OCI-LY3 (cell line): ENCODE measurements at regions not wholly inside any gene's neighbourhood (a gene's known extent, or its start where the extent isn't known, plus 50 kb on each side); places are given as distances from the start of the nearest gene placed in this dataset.

Experiments used
- H2AFZ ChIP-seq: fragments of 200-600, 300-600 bp; shearing (Covaris generic); 2 replicates; pipeline ENCODE4 v1.6.0; 2014; ENCODE audit warnings: antibody characterized with exemption, low read depth, low read length
- H3K27ac ChIP-seq: fragments of 200-600, 300-600 bp; sonication (generic); 2 replicates; pipeline ENCODE4 v1.5.1; 2014; ENCODE audit warnings: mild to moderate bottlenecking, low read length, moderate library complexity, mixed read lengths
- H3K27me3 ChIP-seq: fragments of 200-600, 300-600 bp; sonication (generic); 2 replicates; pipeline ENCODE4 v1.6.1; 2014; ENCODE audit warnings: low read depth, low read length, mixed read lengths
- H3K36me3 ChIP-seq: fragments of 200-600, 300-600 bp; sonication (generic); replicated peaks from 2 replicates; pipeline ENCODE3; 2014; ENCODE audit warnings: low read depth, low read length, mixed read lengths
- H3K4me1 ChIP-seq: fragments of 300-600, 200-600 bp; sonication (generic); 2 replicates; pipeline ENCODE4 v1.6.1; 2014; ENCODE audit warnings: low read length, mixed read lengths
- H3K4me2 ChIP-seq: fragments of 200-600, 300-600 bp; sonication (generic); 2 replicates; pipeline ENCODE4 v1.6.1; 2014; ENCODE audit warnings: low read length, mixed read lengths
- H3K4me3 ChIP-seq: fragments of 300-600, 200-600 bp; sonication (generic); 2 replicates; pipeline ENCODE4 v1.5.1; 2014; ENCODE audit warnings: antibody characterized with exemption, mild to moderate bottlenecking, low read length, moderate library complexity
- H3K79me2 ChIP-seq: fragments of 300-600, 200-600 bp; shearing (Covaris generic); 2 replicates; pipeline ENCODE4 v1.6.1; 2014; ENCODE audit warnings: mild to moderate bottlenecking, low read length, mixed read lengths
- H3K9ac ChIP-seq: fragments of 300-600, 200-600 bp; shearing (Covaris generic); 2 replicates; pipeline ENCODE4 v1.6.0; 2014; ENCODE audit warnings: mild to moderate bottlenecking, low read length, moderate library complexity
- H3K9me3 ChIP-seq: fragments of 200-600, 300-600 bp; shearing (Covaris generic); 2 replicates; pipeline ENCODE4 v1.6.1; 2014; ENCODE audit warnings: low read length, mixed read lengths; ENCODE audit not compliant: insufficient read depth
- H4K20me1 ChIP-seq: fragments of 200-600, 300-600 bp; sonication (generic); 2 replicates; pipeline ENCODE4 v1.6.1; 2016; ENCODE audit warnings: low read length, mixed read lengths; ENCODE audit not compliant: insufficient read depth
- EZH2phosphoT487 ChIP-seq: fragments of 200-600 bp; shearing (Covaris generic); IDR thresholded peaks from 2 replicates; pipeline ENCODE4 v1.6.1; 2018; ENCODE audit warnings: antibody characterized with exemption, mixed run types, low read depth
- TF ChIP-seq, protein P1 (sequence below): fragments of 200-600, 300-600 bp; sonication (generic); IDR thresholded peaks from 2 replicates; pipeline ENCODE4 v1.5.1; 2014; ENCODE audit warnings: antibody characterized with exemption, low read length, low read depth

DNA sequence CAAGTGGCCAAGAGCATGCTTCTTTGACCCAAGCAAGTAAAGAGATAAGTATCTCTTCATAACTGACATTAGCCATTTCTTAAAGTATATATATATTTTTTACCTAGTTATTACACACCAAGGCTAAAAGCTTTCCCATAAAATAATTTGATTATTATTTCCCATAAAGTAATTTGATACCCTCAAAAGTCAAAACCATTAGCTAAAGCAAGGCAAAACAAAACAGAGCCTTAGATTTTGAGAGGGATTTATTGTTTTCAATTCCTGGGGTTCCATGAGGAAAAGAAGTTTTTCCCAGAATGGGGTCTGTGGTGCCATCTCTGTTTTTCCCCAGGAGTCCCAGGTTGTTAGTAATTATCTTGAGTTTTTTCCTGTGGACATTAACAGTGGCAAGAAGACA is 125.5 kb upstream of the NUDT4 start:
- Histone ChIP-seq H3K4me3 (no peak overlapping the region), H3K9ac (no peak overlapping the region), H3K27ac (no peak overlapping the region), H3K36me3 (no peaks in the 10 kb centered on the region), H3K27me3 (no peaks in the 10 kb centered on the region), H3K79me2 (no peaks in the 10 kb centered on the region), H2AFZ (no peak overlapping the region), H4K20me1 (no peaks in the 10 kb centered on the region), H3K4me1 (peaks cover 13% of the 10 kb centered on the region; the same call in 1 of the 2 replicates), H3K4me2 (no peak overlapping the region), H3K9me3 (peaks cover 8% of the 10 kb centered on the region)
- no peak for TF ChIP-seq EZH2phosphoT487

DNA sequence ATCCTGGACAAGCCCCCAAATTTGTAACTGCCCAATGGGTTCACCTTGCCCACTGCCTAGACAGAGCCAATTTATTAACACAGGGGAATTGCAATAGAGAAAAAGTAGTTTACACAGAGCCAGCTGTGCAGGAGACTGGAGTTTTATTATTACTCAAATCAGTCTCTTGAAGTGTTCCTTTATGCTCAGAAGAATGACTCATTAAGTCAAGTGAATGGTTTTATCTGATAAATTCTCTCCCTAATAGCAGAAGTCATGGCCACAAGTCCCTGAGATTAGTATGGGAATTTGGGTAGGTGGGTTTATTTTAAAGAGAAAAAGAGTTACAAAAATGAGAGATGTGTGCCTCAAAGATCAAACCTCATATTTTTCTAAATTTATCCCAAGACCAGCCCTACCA is 122.8 kb upstream of the NUDT4 start:
- H3K4me2 ChIP-seq: no peak overlapping the region
- H3K36me3 ChIP-seq: no peaks in the 10 kb centered on the region
- H3K27me3 ChIP-seq: no peaks in the 10 kb centered on the region
- TF ChIP-seq EZH2phosphoT487: no peak
- TF ChIP-seq, protein P1, sequence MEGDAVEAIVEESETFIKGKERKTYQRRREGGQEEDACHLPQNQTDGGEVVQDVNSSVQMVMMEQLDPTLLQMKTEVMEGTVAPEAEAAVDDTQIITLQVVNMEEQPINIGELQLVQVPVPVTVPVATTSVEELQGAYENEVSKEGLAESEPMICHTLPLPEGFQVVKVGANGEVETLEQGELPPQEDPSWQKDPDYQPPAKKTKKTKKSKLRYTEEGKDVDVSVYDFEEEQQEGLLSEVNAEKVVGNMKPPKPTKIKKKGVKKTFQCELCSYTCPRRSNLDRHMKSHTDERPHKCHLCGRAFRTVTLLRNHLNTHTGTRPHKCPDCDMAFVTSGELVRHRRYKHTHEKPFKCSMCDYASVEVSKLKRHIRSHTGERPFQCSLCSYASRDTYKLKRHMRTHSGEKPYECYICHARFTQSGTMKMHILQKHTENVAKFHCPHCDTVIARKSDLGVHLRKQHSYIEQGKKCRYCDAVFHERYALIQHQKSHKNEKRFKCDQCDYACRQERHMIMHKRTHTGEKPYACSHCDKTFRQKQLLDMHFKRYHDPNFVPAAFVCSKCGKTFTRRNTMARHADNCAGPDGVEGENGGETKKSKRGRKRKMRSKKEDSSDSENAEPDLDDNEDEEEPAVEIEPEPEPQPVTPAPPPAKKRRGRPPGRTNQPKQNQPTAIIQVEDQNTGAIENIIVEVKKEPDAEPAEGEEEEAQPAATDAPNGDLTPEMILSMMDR: no peak
- H3K9me3 ChIP-seq: peaks cover 8% of the 10 kb centered on the region
- no peak overlapping the region for H2AFZ ChIP-seq
- H3K4me1 ChIP-seq: peaks cover 6% of the 10 kb centered on the region
- no peaks in the 10 kb centered on the region for H3K79me2 ChIP-seq
- no peaks in the 10 kb centered on the region for H4K20me1 ChIP-seq
- H3K9ac ChIP-seq: no peak overlapping the region
- no peak overlapping the region for H3K4me3 ChIP-seq
- no peak overlapping the region for H3K27ac ChIP-seq

DNA sequence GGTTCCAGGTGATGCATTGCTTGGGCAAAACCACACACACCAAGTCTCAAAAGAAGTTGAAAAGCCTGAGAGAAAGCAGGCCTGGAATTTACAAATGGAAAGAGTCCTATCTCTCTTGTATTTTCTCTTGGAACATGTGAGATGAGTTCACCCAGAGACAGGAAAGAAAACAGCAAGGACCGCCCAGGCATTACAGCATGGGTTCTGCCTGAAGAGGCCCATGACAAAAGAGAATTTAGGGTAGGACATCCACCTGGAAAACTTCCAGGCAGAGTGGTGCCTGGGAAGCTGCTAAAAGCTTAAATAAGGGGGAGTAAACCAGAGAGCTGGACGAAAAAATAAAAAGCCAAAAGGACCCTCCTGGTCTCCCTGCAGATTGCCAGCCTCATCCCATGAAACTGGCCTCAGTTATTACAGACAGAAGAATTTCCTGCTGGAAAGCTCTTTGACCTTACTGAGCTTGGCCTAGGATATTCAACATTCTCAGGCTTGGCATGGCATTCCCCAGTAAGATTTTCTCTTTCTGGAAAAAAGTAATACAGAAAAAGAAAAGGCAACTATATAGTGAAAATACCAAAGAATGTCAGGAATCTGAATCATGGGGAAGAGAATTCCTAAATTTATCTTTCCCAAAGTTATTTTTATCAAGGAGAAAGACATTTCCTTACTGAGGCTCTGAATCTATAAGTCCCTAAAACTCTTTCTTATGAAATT is 121.3 kb upstream of the NUDT4 start:
- H3K79me2 ChIP-seq: no peaks in the 10 kb centered on the region
- H3K36me3 ChIP-seq: no peaks in the 10 kb centered on the region
- H3K27ac ChIP-seq: no peak overlapping the region
- peaks cover 6% of the 10 kb centered on the region for H3K4me1 ChIP-seq
- TF ChIP-seq EZH2phosphoT487: no peak
- TF ChIP-seq, protein P1: no peak
- no peak overlapping the region for H3K4me2 ChIP-seq
- peaks cover 8% of the 10 kb centered on the region for H3K9me3 ChIP-seq
- no peaks in the 10 kb centered on the region for H4K20me1 ChIP-seq
- H2AFZ ChIP-seq: no peak overlapping the region
- H3K4me3 ChIP-seq: no peak overlapping the region
- no peak overlapping the region for H3K9ac ChIP-seq
- H3K27me3 ChIP-seq: no peaks in the 10 kb centered on the region

DNA sequence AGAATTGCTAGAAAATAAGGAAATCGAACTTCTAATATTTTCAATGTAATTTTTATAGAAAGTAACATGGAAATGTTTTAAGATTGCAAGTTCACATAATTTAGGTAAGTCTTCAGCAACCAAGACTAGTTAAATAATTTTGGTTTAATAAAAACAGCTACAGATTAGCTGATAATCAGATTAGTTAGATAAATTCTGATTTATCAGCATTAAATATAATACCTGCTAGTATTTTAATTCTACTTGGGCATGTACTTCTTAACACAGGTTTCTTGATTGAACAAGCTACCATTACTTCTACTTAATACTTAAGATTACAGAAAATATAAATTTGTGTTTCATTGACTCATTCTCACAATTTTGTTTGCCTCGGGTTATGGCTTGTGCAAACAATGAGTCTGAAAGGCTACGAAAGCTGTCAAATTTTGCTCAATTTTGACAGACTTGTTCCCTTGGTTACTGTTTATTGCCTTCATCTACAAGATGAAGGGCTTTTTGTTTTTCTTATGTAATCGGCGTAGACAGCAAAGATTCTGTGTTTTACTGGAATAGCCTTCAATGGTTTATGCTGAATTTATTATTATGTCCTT is 116.1 kb upstream of the NUDT4 start:
- H2AFZ ChIP-seq: no peak overlapping the region
- no peaks in the 10 kb centered on the region for H3K9me3 ChIP-seq
- H4K20me1 ChIP-seq: no peaks in the 10 kb centered on the region
- TF ChIP-seq, protein P1: no peak
- TF ChIP-seq EZH2phosphoT487: no peak
- H3K9ac ChIP-seq: no peak overlapping the region
- H3K4me1 ChIP-seq: peaks cover 6% of the 10 kb centered on the region
- no peak overlapping the region for H3K27ac ChIP-seq
- H3K4me2 ChIP-seq: no peak overlapping the region
- no peak overlapping the region for H3K4me3 ChIP-seq
- no peaks in the 10 kb centered on the region for H3K79me2 ChIP-seq
- H3K36me3 ChIP-seq: no peaks in the 10 kb centered on the region
- no peaks in the 10 kb centered on the region for H3K27me3 ChIP-seq
